ENCODE measurements at regions not wholly inside any gene's neighbourhood (a gene's known extent, or its start where the extent isn't known, plus 50 kb on each side); places are given as distances from the start of the nearest gene placed in this dataset.

DNA sequence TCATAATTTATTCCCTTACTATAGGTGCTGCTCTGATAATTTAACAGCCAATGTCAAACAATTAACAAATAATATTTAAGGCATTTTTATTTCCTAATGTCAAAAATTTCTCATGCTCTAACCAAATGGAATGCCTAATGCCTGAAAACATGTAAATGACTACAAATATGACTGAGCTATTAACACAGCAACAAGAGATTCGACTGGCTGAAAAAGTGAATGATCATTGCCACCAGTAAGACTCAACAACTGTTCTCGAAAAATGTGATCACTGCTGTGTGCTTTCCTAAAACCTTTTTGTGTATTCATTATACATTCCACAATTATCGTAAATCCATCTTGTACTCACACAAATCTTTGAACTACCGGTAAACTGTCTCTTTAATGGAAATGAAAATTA lies 118.7 kb downstream of the NPY start:
- TF ChIP-seq, protein P1, sequence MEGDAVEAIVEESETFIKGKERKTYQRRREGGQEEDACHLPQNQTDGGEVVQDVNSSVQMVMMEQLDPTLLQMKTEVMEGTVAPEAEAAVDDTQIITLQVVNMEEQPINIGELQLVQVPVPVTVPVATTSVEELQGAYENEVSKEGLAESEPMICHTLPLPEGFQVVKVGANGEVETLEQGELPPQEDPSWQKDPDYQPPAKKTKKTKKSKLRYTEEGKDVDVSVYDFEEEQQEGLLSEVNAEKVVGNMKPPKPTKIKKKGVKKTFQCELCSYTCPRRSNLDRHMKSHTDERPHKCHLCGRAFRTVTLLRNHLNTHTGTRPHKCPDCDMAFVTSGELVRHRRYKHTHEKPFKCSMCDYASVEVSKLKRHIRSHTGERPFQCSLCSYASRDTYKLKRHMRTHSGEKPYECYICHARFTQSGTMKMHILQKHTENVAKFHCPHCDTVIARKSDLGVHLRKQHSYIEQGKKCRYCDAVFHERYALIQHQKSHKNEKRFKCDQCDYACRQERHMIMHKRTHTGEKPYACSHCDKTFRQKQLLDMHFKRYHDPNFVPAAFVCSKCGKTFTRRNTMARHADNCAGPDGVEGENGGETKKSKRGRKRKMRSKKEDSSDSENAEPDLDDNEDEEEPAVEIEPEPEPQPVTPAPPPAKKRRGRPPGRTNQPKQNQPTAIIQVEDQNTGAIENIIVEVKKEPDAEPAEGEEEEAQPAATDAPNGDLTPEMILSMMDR (IDR thresholded peaks at IDR 0.05): no peak
- no peaks in the 10 kb centered on the region for H3K27me3 ChIP-seq
- H3K9me3 ChIP-seq: no peaks in the 10 kb centered on the region
- H3K36me3 ChIP-seq: no peaks in the 10 kb centered on the region
- no peak overlapping the region for H3K27ac ChIP-seq
- H3K4me1 ChIP-seq: no peaks in the 10 kb centered on the region
- no peak overlapping the region for H3K4me3 ChIP-seq
- intact Hi-C loops (cut with DNase I; ENCODE audit: low total_unique reads): no loop called here
- no peak for DNase-seq

DNA sequence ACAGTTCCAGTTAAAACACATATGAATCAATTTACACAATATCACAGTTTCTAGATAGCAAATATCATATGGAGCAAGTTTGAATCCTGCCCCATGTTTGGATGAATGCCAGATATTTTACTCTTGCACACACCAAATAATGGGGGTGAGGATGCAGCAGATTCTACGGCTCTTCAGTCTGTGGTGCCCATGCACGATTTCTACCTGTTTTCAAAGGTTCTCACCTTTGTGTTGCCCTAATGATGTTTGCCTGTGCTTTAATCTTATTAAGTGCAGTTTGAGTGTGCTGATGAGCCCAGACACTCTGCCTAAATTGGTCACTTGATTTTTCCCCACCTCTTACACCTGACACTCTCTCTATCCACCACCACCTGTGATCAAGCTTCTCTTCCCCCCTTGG lies 119.6 kb downstream of the NPY start:
- H3K4me3 ChIP-seq: no peak overlapping the region
- no peaks in the 10 kb centered on the region for H3K4me1 ChIP-seq
- no peak for DNase-seq
- no peaks in the 10 kb centered on the region for H3K9me3 ChIP-seq
- H3K27me3 ChIP-seq: no peaks in the 10 kb centered on the region
- H3K27ac ChIP-seq: no peak overlapping the region
- TF ChIP-seq, protein P1 (IDR thresholded peaks at IDR 0.05): no peak
- no peaks in the 10 kb centered on the region for H3K36me3 ChIP-seq
- intact Hi-C loops (cut with DNase I; ENCODE audit: low total_unique reads): no loop called here

GRCh38 chr7:24404315-24404714 lies 120.3 kb downstream of the NPY start:
- TF ChIP-seq, protein P1 (IDR thresholded peaks at IDR 0.05): no peak
- DNase-seq: no peak
- H3K27me3 ChIP-seq: no peaks in the 10 kb centered on the region
- H3K4me3 ChIP-seq: no peak overlapping the region
- H3K9me3 ChIP-seq: no peaks in the 10 kb centered on the region
- H3K4me1 ChIP-seq: no peaks in the 10 kb centered on the region
- intact Hi-C loops (cut with DNase I; ENCODE audit: low total_unique reads): no loop called here
- H3K36me3 ChIP-seq: no peaks in the 10 kb centered on the region
- no peak overlapping the region for H3K27ac ChIP-seq

DNA sequence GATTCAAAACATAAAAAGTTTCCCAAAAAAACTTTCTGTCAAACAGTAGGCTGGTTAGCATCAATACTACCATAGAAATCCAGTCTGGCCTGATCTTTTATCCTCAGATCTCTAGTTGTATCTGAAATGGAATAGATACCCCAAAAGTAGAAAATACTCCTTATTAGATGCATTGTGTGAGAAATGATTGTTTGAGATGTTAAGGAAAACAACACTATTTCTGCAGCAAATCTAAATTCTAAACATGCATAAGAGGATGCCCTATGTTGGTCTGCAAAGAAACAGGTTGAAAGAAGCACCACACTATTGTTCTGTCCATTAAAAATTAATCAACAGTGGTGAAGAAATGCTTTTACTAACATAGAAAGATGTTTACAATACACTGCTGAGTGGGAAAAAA lies 121.0 kb downstream of the NPY start:
- no peak for DNase-seq
- intact Hi-C loops (cut with DNase I; ENCODE audit: low total_unique reads): no loop called here
- Histone ChIP-seq H3K27ac (no peak overlapping the region), H3K27me3 (no peaks in the 10 kb centered on the region), H3K36me3 (no peaks in the 10 kb centered on the region), H3K4me1 (no peaks in the 10 kb centered on the region), H3K9me3 (no peaks in the 10 kb centered on the region), H3K4me3 (no peak overlapping the region)
- TF ChIP-seq, protein P1 (IDR thresholded peaks at IDR 0.05): no peak

DNA sequence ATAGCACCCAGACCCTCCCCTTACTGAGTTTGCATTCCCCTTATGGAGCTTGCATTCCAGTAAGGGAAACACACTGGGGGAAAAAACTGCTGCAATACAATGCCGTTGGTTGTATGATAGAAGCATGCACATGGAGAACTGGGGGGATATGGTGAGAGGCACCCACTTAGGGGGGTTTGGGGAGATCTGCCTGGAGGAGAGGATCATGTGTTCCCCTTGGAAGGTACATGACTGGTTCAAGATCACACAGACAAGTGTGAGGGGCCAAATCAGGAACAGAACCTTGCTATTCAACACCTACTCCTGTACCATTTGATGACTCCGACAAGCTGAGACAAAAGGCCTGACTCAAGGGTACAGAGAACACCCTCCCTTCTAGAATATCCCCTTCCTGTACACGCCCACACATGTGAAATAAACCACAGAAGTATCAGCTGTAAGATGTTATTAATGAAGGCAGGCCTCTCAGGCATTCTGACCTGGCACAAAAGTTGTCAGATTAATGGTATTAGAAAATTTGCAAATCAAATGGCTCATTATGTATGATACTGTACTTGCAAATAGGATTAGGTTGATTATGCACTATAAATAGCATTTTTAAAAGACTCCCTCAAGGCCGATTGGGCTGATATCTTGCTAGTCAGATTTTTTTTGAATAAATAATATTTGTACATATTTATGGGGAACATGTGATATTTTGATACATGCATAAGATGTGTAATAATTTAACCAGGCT lies 122.2 kb downstream of the NPY start:
- Histone ChIP-seq H3K27ac (no peak overlapping the region), H3K9me3 (no peaks in the 10 kb centered on the region), H3K4me3 (no peak overlapping the region), H3K36me3 (no peaks in the 10 kb centered on the region), H3K4me1 (no peaks in the 10 kb centered on the region), H3K27me3 (no peaks in the 10 kb centered on the region)
- TF ChIP-seq, protein P1 (IDR thresholded peaks at IDR 0.05): no peak
- DNase-seq: no peak
- intact Hi-C loops (cut with DNase I; ENCODE audit: low total_unique reads): no loop called here
